ENCODE measurements at regions not wholly inside any gene's neighbourhood (a gene's known extent, or its start where the extent isn't known, plus 50 kb on each side); places are given as distances from the start of the nearest gene placed in this dataset.

GRCh38 chr13:76610819-76611415 lies 275.3 kb downstream of the KCTD12 start:
- no peaks in the 10 kb centered on the region for H3K23me2 ChIP-seq (ENCODE audit: insufficient read length, low read depth, low read length, poor library complexity, severe bottlenecking)
- Mint-ChIP-seq H3K36me3 (ENCODE audit: insufficient read depth in 1 of 3, low read depth in 3 of 3) (peaks cover 0 to 17% (median 3%) of the 10 kb centered on the region in 3 experiments; a peak in 4 of 7 replicates), H3K27ac (no peak overlapping the region), H3K27me3 (ENCODE audit: low read depth) (no peaks in the 10 kb centered on the region), H3K9me3 (peaks cover 14 to 20% of the 10 kb centered on the region in 2 experiments; a peak in 4 of 5 replicates), H3K4me1 (no peaks in the 10 kb centered on the region), H3K4me3 (no peak overlapping the region)
- H3K27ac ChIP-seq (ENCODE audit: insufficient read length, low read depth, low read length) = no peak overlapping the region
- H4K91ac ChIP-seq (ENCODE audit: insufficient read length, low read depth, low read length) = no peak overlapping the region
- no peak overlapping the region for H3K23ac ChIP-seq (ENCODE audit: insufficient read length, low read depth, low read length)
- no peaks in the 10 kb centered on the region for H3K4me1 ChIP-seq (ENCODE audit: insufficient read depth, low read length)
- no peak overlapping the region for H3K9ac ChIP-seq (ENCODE audit: extremely low read depth, insufficient read length, low read length)
- H4K5ac ChIP-seq (ENCODE audit: insufficient read length, low read depth, low read length) = no peak overlapping the region
- no peak overlapping the region for H3K4ac ChIP-seq (ENCODE audit: low read depth, low read length)
- H4K8ac ChIP-seq (replicated peaks; ENCODE audit: insufficient read length, low read depth, low read length) = no peak overlapping the region
- no peak overlapping the region for H2AFZ ChIP-seq (ENCODE audit: low read length)
- H3K27me3 ChIP-seq (ENCODE audit: insufficient read depth, low read length) = no peaks in the 10 kb centered on the region
- H2BK20ac ChIP-seq (ENCODE audit: low read depth, low read length, poor library complexity, severe bottlenecking) = no peak overlapping the region
- H3K79me2 ChIP-seq (ENCODE audit: insufficient read depth, low read length) = no peaks in the 10 kb centered on the region
- H2BK15ac ChIP-seq (ENCODE audit: low read depth, low read length) = no peak overlapping the region
- H2AK5ac ChIP-seq (ENCODE audit: insufficient read length, low read length) = no peak overlapping the region
- no peak overlapping the region for H2BK12ac ChIP-seq (ENCODE audit: insufficient read length, low read depth, low read length)
- H3T11ph ChIP-seq (ENCODE audit: low read length) = no peak overlapping the region
- H4K20me1 ChIP-seq (ENCODE audit: control insufficient read depth, insufficient read depth, insufficient read length) = no peaks in the 10 kb centered on the region
- H3K4me2 ChIP-seq (ENCODE audit: insufficient read depth, insufficient read length, low read length) = no peak overlapping the region
- H3K18ac ChIP-seq (ENCODE audit: insufficient read length, low read depth, low read length) = no peak overlapping the region
- H2BK5ac ChIP-seq (ENCODE audit: insufficient read length, low read length) = no peak overlapping the region
- no CpG with 5 or more reads among the region's 7 CpGs for WGBS (ENCODE audit: extremely low coverage, insufficient read length, low lambda C conversion rate)
- no peak overlapping the region for H3K56ac ChIP-seq (ENCODE audit: insufficient read length, low read depth, low read length)
- no peak for DNase-seq
- TF ChIP-seq CTCF (conservative IDR thresholded peaks at IDR 0.05) = no peak
- no peak overlapping the region for H3K14ac ChIP-seq (ENCODE audit: insufficient read depth, low read length)
- H3K79me1 ChIP-seq (ENCODE audit: insufficient read depth, low read depth, low read length, poor library complexity, severe bottlenecking) = no peaks in the 10 kb centered on the region
- H2BK120ac ChIP-seq (ENCODE audit: low read depth, low read length, poor library complexity, severe bottlenecking) = no peak overlapping the region
- no peaks in the 10 kb centered on the region for H3K9me3 ChIP-seq (ENCODE audit: control insufficient read depth, low read depth, low read length)
